ENCODE measurements at regions not wholly inside any gene's neighbourhood (a gene's known extent, or its start where the extent isn't known, plus 50 kb on each side); places are given as distances from the start of the nearest gene placed in this dataset.
"Not testable (repeated sequence)": the region's sequence is repeated elsewhere in the genome, so short reads cannot be mapped to it uniquely, and the experiment has no call there.

DNA sequence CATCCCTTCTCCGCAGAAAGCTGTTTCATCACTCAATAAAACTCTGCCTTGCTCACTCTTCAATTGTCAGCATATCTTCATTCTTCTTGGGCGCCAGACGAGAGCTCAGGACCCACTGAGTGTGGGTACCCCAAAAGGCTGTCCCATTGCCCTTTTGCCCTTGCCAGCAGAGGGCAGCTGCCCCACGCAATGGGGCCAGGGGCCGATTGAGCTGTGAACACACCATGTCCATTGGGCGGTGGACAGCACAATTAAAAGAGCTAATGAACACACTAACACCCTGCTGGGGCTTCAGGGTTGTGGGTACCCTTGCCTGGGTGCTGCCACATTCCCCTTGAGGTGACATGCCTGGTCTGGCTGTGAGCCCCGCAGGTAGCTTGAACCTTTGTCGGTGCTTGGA is 487.2 kb upstream of the NUDT12 start:
- Histone ChIP-seq H3K36me3 (ENCODE audit: control insufficient read depth, insufficient read depth, low read length) (no peaks in the 10 kb centered on the region), H3K9me3 (ENCODE audit: control insufficient read depth, insufficient read depth, low read length) (peaks cover 9% of the 10 kb centered on the region), H3K4me3 (ENCODE audit: low read length) (no peak overlapping the region), H3K4me1 (ENCODE audit: control insufficient read depth, insufficient read depth, low read length) (no peaks in the 10 kb centered on the region), H3K27me3 (ENCODE audit: control insufficient read depth, insufficient read depth, low read length) (no peaks in the 10 kb centered on the region), H3K27ac (ENCODE audit: low read length) (no peak overlapping the region)
- ATAC-seq (no peak), DNase-seq (no peak)
- Mint-ChIP-seq H3K27me3 (ENCODE audit: low read depth in 2 of 2) (no peaks in the 10 kb centered on the region), H3K4me3 (no peak overlapping the region), H3K36me3 (no peaks in the 10 kb centered on the region), H3K4me1 (no peaks in the 10 kb centered on the region), H3K27ac (no peak overlapping the region), H3K9me3 (peaks cover 11 to 22% of the 10 kb centered on the region in 2 donors)
- WGBS (ENCODE audit: insufficient coverage) = 94% methylated on average over 8 of the region's 8 CpGs
- no peak for TF ChIP-seq CTCF (IDR thresholded peaks at IDR 0.05)
- intact Hi-C loops (cut with micrococcal nuclease) = no loop called here

GRCh38 chr5:104048231-104048630 is 485.6 kb upstream of the NUDT12 start:
- Histone ChIP-seq H3K9me3 (ENCODE audit: control insufficient read depth, insufficient read depth, low read length) (peaks cover 9% of the 10 kb centered on the region), H3K4me3 (ENCODE audit: low read length) (no peak overlapping the region), H3K4me1 (ENCODE audit: control insufficient read depth, insufficient read depth, low read length) (no peaks in the 10 kb centered on the region), H3K36me3 (ENCODE audit: control insufficient read depth, insufficient read depth, low read length) (no peaks in the 10 kb centered on the region), H3K27me3 (ENCODE audit: control insufficient read depth, insufficient read depth, low read length) (no peaks in the 10 kb centered on the region), H3K27ac (ENCODE audit: low read length) (no peak overlapping the region)
- H3K27ac Mint-ChIP-seq = no peak overlapping the region
- H3K4me3 Mint-ChIP-seq = no peak overlapping the region
- H3K27me3 Mint-ChIP-seq (ENCODE audit: low read depth in 2 of 2) = no peaks in the 10 kb centered on the region
- intact Hi-C loops (cut with micrococcal nuclease) = no loop called here
- no peaks in the 10 kb centered on the region for H3K4me1 Mint-ChIP-seq
- ATAC-seq = no peak
- DNase-seq = no peak
- peaks cover 13 to 22% of the 10 kb centered on the region in 2 donors for H3K9me3 Mint-ChIP-seq
- no peaks in the 10 kb centered on the region for H3K36me3 Mint-ChIP-seq
- no peak for TF ChIP-seq CTCF (IDR thresholded peaks at IDR 0.05)
- 100% methylated on average over 1 of the region's 2 CpGs for WGBS (ENCODE audit: insufficient coverage)

DNA sequence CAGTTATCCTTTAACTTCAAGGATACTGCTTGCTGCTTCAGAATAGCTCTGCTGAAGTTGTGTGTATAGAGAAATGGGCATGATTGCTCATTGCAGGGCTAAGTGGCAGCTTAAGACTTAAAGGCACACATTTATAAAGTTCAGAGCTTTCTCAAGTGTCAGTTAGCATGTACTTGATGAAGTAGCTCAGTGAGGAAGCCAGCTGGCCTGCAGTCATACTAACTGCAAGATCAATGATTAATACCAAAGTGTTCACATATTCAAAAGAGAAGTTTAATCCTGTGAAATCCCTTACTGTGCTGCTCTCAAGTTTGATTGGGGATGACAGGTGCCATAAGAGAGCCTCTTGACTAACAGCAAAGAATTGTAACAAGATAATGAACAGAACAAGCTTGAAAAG is 483.4 kb upstream of the NUDT12 start:
- Mint-ChIP-seq H3K36me3 (no peaks in the 10 kb centered on the region), H3K4me3 (no peak overlapping the region), H3K27me3 (ENCODE audit: low read depth in 2 of 2) (no peaks in the 10 kb centered on the region), H3K9me3 (peaks cover 14 to 27% of the 10 kb centered on the region in 2 donors), H3K27ac (no peak overlapping the region), H3K4me1 (no peaks in the 10 kb centered on the region)
- DNase-seq = no peak
- H3K36me3 ChIP-seq (ENCODE audit: control insufficient read depth, insufficient read depth, low read length) = no peaks in the 10 kb centered on the region
- H3K27me3 ChIP-seq (ENCODE audit: control insufficient read depth, insufficient read depth, low read length) = no peaks in the 10 kb centered on the region
- H3K27ac ChIP-seq (ENCODE audit: low read length) = no peak overlapping the region
- intact Hi-C loops (cut with micrococcal nuclease) = no loop called here
- TF ChIP-seq CTCF (IDR thresholded peaks at IDR 0.05) = no peak
- ATAC-seq = no peak
- H3K9me3 ChIP-seq (ENCODE audit: control insufficient read depth, insufficient read depth, low read length) = peaks cover 9% of the 10 kb centered on the region
- H3K4me3 ChIP-seq (ENCODE audit: low read length) = no peak overlapping the region
- no peaks in the 10 kb centered on the region for H3K4me1 ChIP-seq (ENCODE audit: control insufficient read depth, insufficient read depth, low read length)

DNA sequence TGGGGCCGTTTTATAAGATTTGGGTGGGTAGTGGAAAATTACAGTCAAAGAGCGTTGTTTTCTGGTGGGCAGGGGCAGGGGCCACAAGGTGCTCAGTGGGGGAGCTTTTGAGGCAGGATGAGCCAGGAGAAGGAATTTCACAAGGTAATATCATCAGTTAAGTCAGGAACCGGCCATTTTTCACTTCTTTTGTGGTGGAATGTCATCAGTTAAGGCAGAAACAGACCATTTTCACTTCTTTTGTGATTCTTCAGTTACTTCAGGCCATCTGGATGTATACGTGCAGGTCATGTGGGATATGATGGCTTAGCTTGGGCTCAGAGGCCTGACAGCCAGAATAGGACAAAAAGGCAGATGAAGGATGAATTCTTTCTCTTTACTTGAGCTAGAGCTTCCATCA is 477.3 kb upstream of the NUDT12 start:
- ATAC-seq; H3K4me3 ChIP-seq (ENCODE audit: low read length); H3K36me3 ChIP-seq (ENCODE audit: control insufficient read depth, insufficient read depth, low read length); H3K4me1 Mint-ChIP-seq; intact Hi-C loops (cut with micrococcal nuclease); DNase-seq; H3K27me3 Mint-ChIP-seq (ENCODE audit: low read depth in 2 of 2); H3K36me3 Mint-ChIP-seq; H3K27ac ChIP-seq (ENCODE audit: low read length); H3K4me3 Mint-ChIP-seq; H3K27me3 ChIP-seq (ENCODE audit: control insufficient read depth, insufficient read depth, low read length); H3K9me3 Mint-ChIP-seq; H3K27ac Mint-ChIP-seq; H3K4me1 ChIP-seq (ENCODE audit: control insufficient read depth, insufficient read depth, low read length); H3K9me3 ChIP-seq (ENCODE audit: control insufficient read depth, insufficient read depth, low read length): not testable (repeated sequence)
- WGBS (ENCODE audit: insufficient coverage) = 72% methylated on average over 4 of the region's 4 CpGs

DNA sequence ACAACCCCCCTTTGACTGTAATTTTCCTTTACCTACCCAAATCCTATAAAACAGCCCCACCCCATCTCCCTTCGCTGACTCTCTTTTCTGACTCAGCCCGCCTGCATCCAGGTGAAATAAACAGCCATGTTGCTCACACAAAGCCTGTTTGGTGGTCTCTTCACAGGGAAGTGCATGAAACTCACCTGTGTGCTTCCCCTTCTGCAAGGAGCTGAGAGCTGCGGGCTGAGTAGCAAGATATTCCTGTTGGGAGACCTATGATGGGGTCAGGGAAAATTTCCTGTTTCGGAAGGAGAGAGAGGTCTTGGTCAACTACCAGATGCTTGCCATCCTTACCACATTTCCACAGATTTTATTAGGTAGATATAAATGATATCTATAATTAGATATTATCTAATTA is 474.5 kb upstream of the NUDT12 start:
- H3K27me3 Mint-ChIP-seq (ENCODE audit: low read depth in 2 of 2); H3K4me3 ChIP-seq (ENCODE audit: low read length); H3K27me3 ChIP-seq (ENCODE audit: control insufficient read depth, insufficient read depth, low read length); H3K36me3 ChIP-seq (ENCODE audit: control insufficient read depth, insufficient read depth, low read length); H3K9me3 ChIP-seq (ENCODE audit: control insufficient read depth, insufficient read depth, low read length); H3K4me3 Mint-ChIP-seq; H3K4me1 ChIP-seq (ENCODE audit: control insufficient read depth, insufficient read depth, low read length); H3K36me3 Mint-ChIP-seq; DNase-seq; intact Hi-C loops (cut with micrococcal nuclease); H3K27ac Mint-ChIP-seq; H3K4me1 Mint-ChIP-seq; H3K27ac ChIP-seq (ENCODE audit: low read length); ATAC-seq: not testable (repeated sequence)
- WGBS (ENCODE audit: insufficient coverage) = 78% methylated on average over 3 of the region's 4 CpGs
- peaks cover 13 to 14% of the 10 kb centered on the region in 2 donors for H3K9me3 Mint-ChIP-seq

DNA sequence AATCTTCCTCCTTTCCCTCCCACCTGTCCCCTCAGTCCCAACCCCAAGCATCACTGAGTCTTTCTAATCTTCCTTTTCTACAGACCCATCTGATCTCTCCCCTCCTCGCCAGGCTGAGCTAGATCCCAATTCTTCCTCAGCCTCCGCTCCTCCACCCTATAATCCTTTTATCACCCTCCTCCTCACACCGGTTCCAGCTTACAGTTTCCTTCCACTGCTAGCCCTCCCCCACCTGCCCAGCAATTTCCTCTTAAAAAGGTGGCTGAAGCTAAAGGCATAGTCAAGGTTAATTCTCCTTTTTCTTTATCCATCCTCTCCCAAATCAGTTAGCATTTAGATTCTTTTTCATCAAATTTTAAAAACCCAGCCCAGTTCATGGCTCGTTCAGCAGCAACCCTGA is 470.6 kb upstream of the NUDT12 start:
- H3K9me3 Mint-ChIP-seq = peaks cover 8 to 11% of the 10 kb centered on the region in 2 donors
- ATAC-seq = not testable (repeated sequence)

More for the DNA sequence above, 470.6 kb upstream of the NUDT12 start:
- H3K4me1 Mint-ChIP-seq; H3K36me3 Mint-ChIP-seq; H3K27me3 ChIP-seq (ENCODE audit: control insufficient read depth, insufficient read depth, low read length); H3K4me1 ChIP-seq (ENCODE audit: control insufficient read depth, insufficient read depth, low read length); H3K27ac ChIP-seq (ENCODE audit: low read length); DNase-seq; H3K4me3 ChIP-seq (ENCODE audit: low read length); intact Hi-C loops (cut with micrococcal nuclease); H3K4me3 Mint-ChIP-seq; H3K27me3 Mint-ChIP-seq (ENCODE audit: low read depth in 2 of 2); H3K36me3 ChIP-seq (ENCODE audit: control insufficient read depth, insufficient read depth, low read length); H3K9me3 ChIP-seq (ENCODE audit: control insufficient read depth, insufficient read depth, low read length); H3K27ac Mint-ChIP-seq: not testable (repeated sequence)
- 50% methylated on average over 4 of the region's 4 CpGs for WGBS (ENCODE audit: insufficient coverage)

Data from natural killer cell (primary cell).